Spleen (tissue), 7 donors: ENCODE measurements at regions not wholly inside any gene's neighbourhood (a gene's known extent, or its start where the extent isn't known, plus 50 kb on each side); places are given as distances from the start of the nearest gene placed in this dataset.

ENCODE experiments used
- POLR2A ChIP-seq, 3 donors: fragments of 450-650 bp; IDR thresholded peaks; one replicate each; pipeline ENCODE4 v1.5.1; 2017; ENCODE audit warnings: antibody characterized with exemption in 3 of 3, mild to moderate bottlenecking in 1 of 3
- TF ChIP-seq, protein P1 (sequence below), 11 experiments: fragments of 200-600 bp in 7 of 11; fragments of 450-650 bp in 4 of 11; sonication (generic) in 4 of 11; IDR thresholded peaks in 8 of 11; conservative IDR thresholded peaks in 3 of 11; 1 replicate in 7 of 11; 2 replicates in 4 of 11; pipeline versions ENCODE4 v1.4.0 to v1.8.0; 2016 to 2021; ENCODE audit warnings: antibody characterized with exemption in 11 of 11, inconsistent platforms in 4 of 11, mild to moderate bottlenecking in 1 of 11
- donor health status: DM: no; HTN: no; CAD: no; lungs with moderate emphysema.
- donor health status: DM: no; HTN: no; CAD: no.
- donor health status: DM: no; HTN: no; CAD: no.

- TF ChIP-seq POLR2A (IDR thresholded peaks at IDR 0.05), result no peak
- TF ChIP-seq, protein P1, sequence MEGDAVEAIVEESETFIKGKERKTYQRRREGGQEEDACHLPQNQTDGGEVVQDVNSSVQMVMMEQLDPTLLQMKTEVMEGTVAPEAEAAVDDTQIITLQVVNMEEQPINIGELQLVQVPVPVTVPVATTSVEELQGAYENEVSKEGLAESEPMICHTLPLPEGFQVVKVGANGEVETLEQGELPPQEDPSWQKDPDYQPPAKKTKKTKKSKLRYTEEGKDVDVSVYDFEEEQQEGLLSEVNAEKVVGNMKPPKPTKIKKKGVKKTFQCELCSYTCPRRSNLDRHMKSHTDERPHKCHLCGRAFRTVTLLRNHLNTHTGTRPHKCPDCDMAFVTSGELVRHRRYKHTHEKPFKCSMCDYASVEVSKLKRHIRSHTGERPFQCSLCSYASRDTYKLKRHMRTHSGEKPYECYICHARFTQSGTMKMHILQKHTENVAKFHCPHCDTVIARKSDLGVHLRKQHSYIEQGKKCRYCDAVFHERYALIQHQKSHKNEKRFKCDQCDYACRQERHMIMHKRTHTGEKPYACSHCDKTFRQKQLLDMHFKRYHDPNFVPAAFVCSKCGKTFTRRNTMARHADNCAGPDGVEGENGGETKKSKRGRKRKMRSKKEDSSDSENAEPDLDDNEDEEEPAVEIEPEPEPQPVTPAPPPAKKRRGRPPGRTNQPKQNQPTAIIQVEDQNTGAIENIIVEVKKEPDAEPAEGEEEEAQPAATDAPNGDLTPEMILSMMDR (IDR thresholded peaks at IDR 0.05 in 8 of 11, conservative IDR thresholded peaks at IDR 0.05 in 3 of 11), result no peak
Observed at GRCh38 chr18:30056528-30056927, 986.0 kb downstream of the DSC3 start.
